ENCODE measurements at regions not wholly inside any gene's neighbourhood (a gene's known extent, or its start where the extent isn't known, plus 50 kb on each side); places are given as distances from the start of the nearest gene placed in this dataset.

DNA sequence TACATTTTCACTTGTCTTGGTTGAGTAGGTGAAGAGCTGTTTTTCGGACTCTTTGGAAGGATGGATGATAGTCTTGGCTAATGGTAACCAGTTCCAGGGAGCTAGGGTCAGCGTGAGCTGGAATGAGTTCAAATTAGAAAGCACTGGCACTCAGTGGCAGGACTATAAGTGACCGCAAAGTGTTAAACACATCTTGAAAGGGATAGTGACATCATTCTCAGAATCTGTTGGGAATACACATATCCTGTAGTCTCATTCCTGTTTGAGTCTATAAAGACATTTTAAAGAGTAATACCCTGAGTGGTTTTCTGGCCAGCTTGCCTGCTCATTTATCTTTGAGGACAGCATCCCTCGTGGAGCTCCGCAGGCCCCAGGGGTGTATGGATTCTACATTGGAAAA, 56.7 kb upstream of the TMEM248 start:
- Mint-ChIP-seq H3K4me3 (ENCODE audit: low read depth) (no peak overlapping the region), H3K27ac (no peak overlapping the region), H3K36me3 (ENCODE audit: low read depth) (peaks cover 4% of the 10 kb centered on the region), H3K27me3 (ENCODE audit: low read depth) (no peaks in the 10 kb centered on the region), H3K4me1 (ENCODE audit: low read depth) (peaks cover 15% of the 10 kb centered on the region), H3K9me3 (no peaks in the 10 kb centered on the region)
- intact Hi-C loops (cut with micrococcal nuclease) = no loop called here
- DNase-seq (ENCODE audit: low spot score) = no peak

DNA sequence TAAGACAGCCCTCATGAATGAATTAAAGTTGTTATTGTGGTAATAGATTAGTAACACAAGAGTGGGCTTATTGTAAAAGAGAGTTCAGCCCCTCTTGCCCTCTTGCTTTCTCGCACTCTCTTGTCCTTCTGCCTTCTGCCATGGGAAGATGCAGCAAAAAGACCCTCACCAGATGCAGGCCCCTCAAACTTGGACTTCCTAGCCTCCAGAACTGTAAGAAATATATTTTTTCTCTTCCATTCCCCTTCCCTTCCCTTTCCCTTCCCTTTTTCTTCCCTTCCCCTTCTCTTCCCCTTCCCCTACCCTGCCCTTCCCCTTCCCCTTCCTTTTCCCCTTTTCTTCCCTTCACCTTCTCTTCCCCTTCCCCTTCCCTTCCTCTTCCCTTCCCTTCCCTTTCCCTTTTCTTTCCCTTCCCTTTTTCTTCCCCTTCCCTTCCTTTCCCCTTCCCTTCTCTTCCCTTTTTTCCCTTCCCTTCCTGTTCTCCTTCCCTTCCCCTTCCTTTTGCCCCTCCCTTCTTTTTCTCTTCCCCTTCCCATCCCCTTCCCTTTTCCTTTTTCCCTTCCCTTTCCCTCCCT, 55.6 kb upstream of the TMEM248 start:
- Mint-ChIP-seq H3K4me1 (ENCODE audit: low read depth) (peaks cover 12% of the 10 kb centered on the region), H3K27me3 (ENCODE audit: low read depth) (no peaks in the 10 kb centered on the region), H3K36me3 (ENCODE audit: low read depth) (peaks cover 4% of the 10 kb centered on the region), H3K27ac (no peak overlapping the region), H3K4me3 (ENCODE audit: low read depth) (no peak overlapping the region), H3K9me3 (no peaks in the 10 kb centered on the region)
- DNase-seq (ENCODE audit: low spot score) = no peak
- intact Hi-C loops (cut with micrococcal nuclease) = no loop called here

- Mint-ChIP-seq H3K27ac (no peak overlapping the region), H3K4me1 (ENCODE audit: low read depth) (peaks cover 8% of the 10 kb centered on the region), H3K36me3 (ENCODE audit: low read depth) (peaks cover 4% of the 10 kb centered on the region), H3K27me3 (ENCODE audit: low read depth) (no peaks in the 10 kb centered on the region), H3K9me3 (no peaks in the 10 kb centered on the region), H3K4me3 (ENCODE audit: low read depth) (no peak overlapping the region)
- DNase-seq (ENCODE audit: low spot score) = no peak
- intact Hi-C loops (cut with micrococcal nuclease) = no loop called here
Observed at GRCh38 chr7:66867198-66867790, 53.7 kb upstream of the TMEM248 start.

GRCh38 chr7:66869660-66870450, 51.2 kb upstream of the TMEM248 start:
- intact Hi-C loops (cut with micrococcal nuclease) = loop anchor here (2.0 kb wide), 1 partner anchor 25 kb away; no protein-coding TSS in a partner anchor
- H3K4me3 Mint-ChIP-seq (ENCODE audit: low read depth) = no peak overlapping the region
- H3K36me3 Mint-ChIP-seq (ENCODE audit: low read depth) = no peaks in the 10 kb centered on the region
- peaks cover 8% of the 10 kb centered on the region for H3K4me1 Mint-ChIP-seq (ENCODE audit: low read depth)
- peak overlapping the region; percentile 67 for H3K27ac Mint-ChIP-seq
- H3K27me3 Mint-ChIP-seq (ENCODE audit: low read depth) = no peaks in the 10 kb centered on the region
- DNase-seq (ENCODE audit: low spot score) = no peak
- H3K9me3 Mint-ChIP-seq = no peaks in the 10 kb centered on the region

GRCh38 chr7:66871076-66871475, 49.9 kb upstream of the TMEM248 start:
- no peak overlapping the region for H3K4me3 Mint-ChIP-seq (ENCODE audit: low read depth)
- peaks cover 8% of the 10 kb centered on the region for H3K4me1 Mint-ChIP-seq (ENCODE audit: low read depth)
- H3K27me3 Mint-ChIP-seq (ENCODE audit: low read depth) = no peaks in the 10 kb centered on the region
- DNase-seq (ENCODE audit: low spot score) = no peak
- no peaks in the 10 kb centered on the region for H3K36me3 Mint-ChIP-seq (ENCODE audit: low read depth)
- no peaks in the 10 kb centered on the region for H3K9me3 Mint-ChIP-seq
- peak overlapping the region; percentile 5 for H3K27ac Mint-ChIP-seq
- intact Hi-C loops (cut with micrococcal nuclease) = no loop called here
